ENCODE measurements at regions not wholly inside any gene's neighbourhood (a gene's known extent, or its start where the extent isn't known, plus 50 kb on each side); places are given as distances from the start of the nearest gene placed in this dataset.
"Not testable (repeated sequence)": the region's sequence is repeated elsewhere in the genome, so short reads cannot be mapped to it uniquely, and the experiment has no call there.

- Histone ChIP-seq H3K27ac (no peak overlapping the region), H3K4me3 (no peak overlapping the region)
Observed at GRCh38 chr14:27181333-27181732, 583.5 kb upstream of the NOVA1 start.

- Histone ChIP-seq H3K27ac (no peak overlapping the region), H3K4me3 (no peak overlapping the region)
Observed at GRCh38 chr14:27184427-27184826, 586.6 kb upstream of the NOVA1 start.

GRCh38 chr14:27186048-27186447 lies 588.2 kb upstream of the NOVA1 start:
- Histone ChIP-seq H3K27ac (no peak overlapping the region), H3K4me3 (no peak overlapping the region)

- Histone ChIP-seq H3K27ac (no peak overlapping the region), H3K4me3 (no peak overlapping the region)
Observed at GRCh38 chr14:27187136-27187535, 589.3 kb upstream of the NOVA1 start.

GRCh38 chr14:27190296-27190695 lies 592.5 kb upstream of the NOVA1 start:
- no peak overlapping the region for H3K27ac ChIP-seq
- no peak overlapping the region for H3K4me3 ChIP-seq

GRCh38 chr14:27199272-27199671 lies 601.4 kb upstream of the NOVA1 start:
- H3K4me3 ChIP-seq = no peak overlapping the region
- no peak overlapping the region for H3K27ac ChIP-seq

- H3K4me3 ChIP-seq = no peak overlapping the region
Observed at GRCh38 chr14:27205036-27205435, 607.2 kb upstream of the NOVA1 start.

DNA sequence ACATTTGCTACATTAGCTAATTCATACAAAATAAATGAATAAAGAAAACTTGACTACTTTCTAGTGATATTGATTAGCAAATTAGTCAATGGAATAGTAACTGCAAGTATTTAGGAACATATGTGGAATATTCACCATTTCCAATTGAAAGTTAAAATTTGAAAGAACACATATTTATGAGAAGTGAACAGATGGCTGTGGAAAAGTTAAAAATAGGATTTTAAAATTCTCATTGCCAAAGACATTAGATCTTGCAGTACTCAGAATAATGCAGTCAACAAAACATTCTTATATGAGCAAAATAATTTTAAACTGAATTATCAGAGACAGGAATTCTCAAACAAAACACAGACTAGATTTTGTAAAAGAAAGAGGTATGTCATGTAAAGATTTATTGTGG lies 613.9 kb upstream of the NOVA1 start:
- Histone ChIP-seq H3K27ac (no peak overlapping the region), H3K4me3 (no peak overlapping the region)

More at GRCh38 chr14:27205036-27205435, 607.2 kb upstream of the NOVA1 start:
- H3K27ac ChIP-seq = no peak overlapping the region

GRCh38 chr14:27222671-27223070 lies 624.8 kb upstream of the NOVA1 start:
- H3K4me3 ChIP-seq = no peak overlapping the region
- no peak overlapping the region for H3K27ac ChIP-seq

DNA sequence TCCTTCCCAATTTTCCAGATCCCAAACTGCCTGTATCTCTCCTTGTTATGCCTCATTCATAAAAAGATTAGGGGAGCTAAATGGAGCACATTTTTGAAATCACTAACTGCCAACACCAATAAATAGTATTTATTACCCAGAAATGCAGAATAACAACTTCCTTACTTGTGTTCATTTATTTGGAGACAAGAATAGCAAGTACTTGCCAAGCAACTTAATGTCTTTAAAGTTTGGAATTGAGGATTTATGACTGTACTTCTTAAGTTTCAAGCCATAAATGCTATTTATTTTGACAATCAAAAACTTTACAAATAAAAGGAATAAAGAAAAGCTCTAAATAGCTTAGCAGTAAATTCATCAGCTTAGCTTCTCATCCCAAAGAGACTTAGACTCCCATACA lies 626.1 kb upstream of the NOVA1 start:
- no peak overlapping the region for H3K27ac ChIP-seq
- H3K4me3 ChIP-seq = no peak overlapping the region

- Histone ChIP-seq H3K4me3 (no peak overlapping the region), H3K27ac (no peak overlapping the region)
Observed at GRCh38 chr14:27228053-27228452, 630.2 kb upstream of the NOVA1 start.

DNA sequence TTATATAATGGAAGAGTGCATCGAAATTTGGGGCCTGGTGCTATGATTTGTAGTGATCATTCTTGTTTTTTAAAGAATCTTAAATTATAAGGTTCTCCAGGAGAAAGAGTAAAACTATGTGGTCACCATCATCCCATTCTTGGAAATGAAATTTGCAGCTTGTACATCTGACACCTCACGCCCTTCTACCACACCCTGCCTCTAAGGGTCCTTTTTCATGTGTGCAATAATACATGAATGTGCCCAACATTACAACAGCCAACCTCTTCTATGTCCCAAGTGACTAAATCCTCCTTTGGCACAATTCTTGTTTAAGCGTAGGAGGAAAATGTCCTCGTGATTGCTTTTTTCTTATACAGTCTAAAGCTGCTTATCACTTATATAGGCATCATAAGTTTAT lies 636.5 kb upstream of the NOVA1 start:
- Histone ChIP-seq H3K4me3 (no peak overlapping the region), H3K27ac (no peak overlapping the region)

DNA sequence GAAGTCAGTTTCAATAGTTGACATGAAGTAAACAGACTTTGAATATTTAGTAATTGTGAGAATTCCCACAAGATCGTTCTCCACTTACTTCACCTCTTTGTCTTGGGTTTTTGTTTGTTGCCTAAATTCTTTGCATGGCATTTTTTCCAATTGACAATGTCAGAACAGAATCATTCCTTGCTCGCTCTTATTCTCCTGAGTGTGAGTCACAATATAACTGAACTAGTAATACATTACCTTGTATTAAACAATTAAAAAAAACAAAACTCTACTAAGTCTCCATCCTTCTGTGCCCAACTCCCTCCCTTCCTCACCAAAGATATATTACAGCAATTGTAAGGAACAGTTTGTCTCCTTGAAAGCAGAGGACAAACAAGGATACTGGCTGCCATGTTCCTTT lies 638.8 kb upstream of the NOVA1 start:
- Histone ChIP-seq H3K4me3 (no peak overlapping the region), H3K27ac (no peak overlapping the region)

GRCh38 chr14:27242874-27243273 lies 645.0 kb upstream of the NOVA1 start:
- Histone ChIP-seq H3K4me3 (no peak overlapping the region), H3K27ac (no peak overlapping the region)

DNA sequence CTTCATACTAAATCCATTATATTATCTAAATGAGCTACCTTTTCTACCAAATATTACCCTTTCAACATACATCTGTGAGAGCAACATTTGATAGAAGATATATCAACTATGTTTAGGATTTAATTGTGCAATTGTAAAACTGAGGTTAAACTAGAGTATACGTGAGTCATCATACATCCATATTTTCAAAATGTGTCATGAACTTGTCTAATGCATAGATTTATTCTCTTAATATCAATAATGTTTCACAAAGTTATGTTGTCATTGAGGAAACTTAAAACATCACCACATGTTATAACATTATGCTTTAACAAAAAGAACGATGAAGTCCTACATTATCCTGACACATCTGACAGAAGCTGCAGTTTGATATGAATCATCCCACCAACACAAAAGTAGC lies 645.5 kb upstream of the NOVA1 start:
- H3K27ac ChIP-seq = no peak overlapping the region
- no peak overlapping the region for H3K4me3 ChIP-seq

DNA sequence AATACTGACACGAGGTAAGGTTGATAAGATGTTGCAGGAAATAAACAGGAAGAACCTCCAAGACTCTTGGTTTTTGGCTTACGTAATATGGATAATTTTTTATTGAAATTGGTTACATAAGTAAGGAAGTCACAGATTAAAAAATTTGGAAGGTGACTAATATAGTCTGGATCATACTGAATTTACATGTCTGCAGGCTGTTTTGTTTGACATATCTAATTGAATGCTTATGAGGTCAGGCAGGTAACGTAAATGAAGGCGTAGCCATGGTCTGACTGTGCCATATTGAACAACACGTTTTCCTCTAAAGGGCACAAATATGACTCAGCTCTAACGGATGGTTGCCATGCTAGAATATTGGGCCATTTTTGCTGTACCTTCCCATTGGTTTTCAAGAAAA lies 648.1 kb upstream of the NOVA1 start:
- H3K27ac ChIP-seq = no peak overlapping the region
- H3K4me3 ChIP-seq = no peak overlapping the region

DNA sequence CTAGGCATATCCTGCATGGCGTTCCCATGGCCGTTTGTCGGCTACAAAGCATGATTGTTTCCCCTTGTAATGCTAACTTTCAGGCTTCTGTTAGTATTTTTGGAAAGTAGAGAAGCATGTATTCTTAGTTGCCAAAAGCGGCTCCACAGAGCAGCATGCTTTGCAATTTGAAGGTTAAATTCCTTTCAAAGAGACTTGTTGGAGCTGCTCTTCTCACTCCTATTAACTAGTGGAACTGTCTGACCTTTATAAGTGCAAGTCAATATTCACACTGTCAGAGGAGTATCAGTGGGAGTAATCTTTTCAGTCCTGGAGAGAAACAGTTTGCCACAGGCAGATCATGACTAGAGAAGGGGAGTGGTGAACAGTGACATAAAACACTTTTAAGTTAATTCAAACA lies 656.1 kb upstream of the NOVA1 start:
- no peak overlapping the region for H3K4me3 ChIP-seq

DNA sequence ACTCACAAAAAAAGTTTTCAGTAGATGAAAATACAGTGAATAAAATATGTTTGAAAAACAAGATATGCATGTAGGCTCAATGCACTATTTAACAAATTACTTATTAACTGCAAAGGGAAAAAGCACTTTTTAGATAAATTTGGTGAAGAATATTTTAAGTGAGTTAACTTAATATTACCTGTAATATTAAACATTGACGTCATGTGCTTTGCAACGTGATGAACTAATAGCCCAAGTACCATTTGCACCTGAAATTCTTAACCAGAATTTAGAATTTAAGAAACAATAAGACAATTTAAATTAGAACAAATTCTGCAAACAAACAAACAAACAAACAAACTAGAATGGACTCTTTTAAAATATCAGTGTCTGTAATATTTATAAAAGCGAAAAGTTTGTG lies 659.0 kb upstream of the NOVA1 start:
- no peak overlapping the region for H3K27ac ChIP-seq
- H3K4me3 ChIP-seq = no peak overlapping the region

More for the DNA sequence above, 656.1 kb upstream of the NOVA1 start:
- H3K27ac ChIP-seq = no peak overlapping the region

GRCh38 chr14:27267876-27268275 lies 670.0 kb upstream of the NOVA1 start:
- Histone ChIP-seq H3K27ac (no peak overlapping the region), H3K4me3 (no peak overlapping the region)

DNA sequence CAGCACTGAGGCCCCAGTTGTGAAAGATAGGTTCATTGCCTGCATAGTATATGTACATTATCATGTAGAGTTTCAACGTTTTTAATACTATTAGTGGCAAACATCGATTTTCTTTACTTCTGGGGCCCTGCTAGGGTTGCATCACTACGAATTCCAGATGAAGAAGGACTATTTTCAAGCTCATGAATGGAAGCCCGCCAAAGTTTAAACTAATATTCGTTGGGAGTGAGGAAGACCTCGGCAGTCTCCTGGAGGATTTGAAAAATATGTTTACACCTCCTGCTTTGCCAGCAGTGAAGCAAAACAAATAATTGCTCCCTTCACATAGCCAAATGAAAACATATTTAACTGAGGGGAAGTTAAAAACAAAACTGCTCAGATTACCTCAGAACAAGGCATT lies 672.9 kb upstream of the NOVA1 start:
- H3K4me3 ChIP-seq = no peak overlapping the region

DNA sequence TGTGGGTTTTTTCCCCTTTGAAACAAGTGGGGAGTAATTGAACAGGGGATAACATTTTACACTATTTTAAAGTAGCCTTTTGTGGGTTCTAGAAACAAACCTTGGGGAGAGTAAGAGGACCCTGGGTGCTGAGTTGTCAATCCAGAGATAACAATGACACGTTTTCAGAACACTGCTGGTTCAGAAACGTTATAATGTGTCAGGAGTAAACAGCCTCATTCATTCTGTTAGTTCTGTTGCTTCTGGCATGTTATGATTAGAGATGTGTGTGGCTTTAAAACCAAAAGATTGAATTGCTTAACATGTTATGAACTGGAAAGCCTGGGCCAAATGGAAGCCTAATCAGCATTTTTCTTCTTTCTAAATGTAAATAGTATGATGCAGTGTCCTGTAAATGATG lies 680.5 kb upstream of the NOVA1 start:
- Histone ChIP-seq H3K27ac (no peak overlapping the region), H3K4me3 (no peak overlapping the region)

More for the DNA sequence above, 672.9 kb upstream of the NOVA1 start:
- no peak overlapping the region for H3K27ac ChIP-seq

- Histone ChIP-seq H3K27ac (no peak overlapping the region), H3K4me3 (no peak overlapping the region)
Observed at GRCh38 chr14:27305441-27305945, 707.7 kb upstream of the NOVA1 start.

GRCh38 chr14:27312730-27313129 lies 714.9 kb upstream of the NOVA1 start:
- not testable (repeated sequence) for H3K27ac ChIP-seq, H3K4me3 ChIP-seq

Measured in skin epidermis (tissue), 12 donors.